Neural cell (in vitro differentiated cells): ENCODE measurements at regions not wholly inside any gene's neighbourhood (a gene's known extent, or its start where the extent isn't known, plus 50 kb on each side); places are given as distances from the start of the nearest gene placed in this dataset.

Experiments used
- H2AFZ ChIP-seq: fragments of 200-600, 300-800 bp; sonication (generic), shearing (Covaris generic); 2 replicates; pipeline ENCODE4 v1.6.0; 2014; ENCODE audit warnings: low read depth, mild to moderate bottlenecking, antibody characterized with exemption, low read length, moderate library complexity
- H3F3A ChIP-seq: fragments of 200-600 bp; shearing (Covaris generic); 2 replicates; pipeline ENCODE4 v1.6.1; 2016; ENCODE audit warnings: mild to moderate bottlenecking, moderate library complexity, mixed read lengths, antibody characterized with exemption, low read length; ENCODE audit not compliant: insufficient read depth, poor library complexity, severe bottlenecking
- H3K27ac ChIP-seq: fragments of 200-600, 300-800 bp; sonication (generic), shearing (Covaris generic); 2 replicates; pipeline ENCODE4 v1.5.1; 2014; ENCODE audit warnings: mild to moderate bottlenecking, low read length, moderate library complexity
- H3K27me3 ChIP-seq: fragments of 300-800, 200-600 bp; sonication (generic), shearing (Covaris generic); 2 replicates; pipeline ENCODE4 v1.6.0; 2014; ENCODE audit warnings: mild to moderate bottlenecking, low read depth, low read length, moderate library complexity; ENCODE audit not compliant: insufficient read depth
- H3K36me3 ChIP-seq: fragments of 300-800, 200-600 bp; sonication (generic), shearing (Covaris generic); 2 replicates; pipeline ENCODE4 v1.5.1; 2014; ENCODE audit warnings: mild to moderate bottlenecking, antibody characterized with exemption, low read length, moderate library complexity; ENCODE audit not compliant: insufficient read depth
- H3K4me2 ChIP-seq: fragments of 300-800, 200-600 bp; sonication (generic), shearing (Covaris generic); 2 replicates; pipeline ENCODE4 v1.6.0; 2014; ENCODE audit warnings: mild to moderate bottlenecking, low read length
- H3K4me3 ChIP-seq: fragments of 300-800, 200-600 bp; sonication (generic), shearing (Covaris generic); 2 replicates; pipeline ENCODE4 v1.5.1; 2014; ENCODE audit warnings: mild to moderate bottlenecking, low read length, moderate library complexity
- H3K79me2 ChIP-seq: fragments of 200-600 bp; shearing (Covaris generic); replicated peaks from 2 replicates; pipeline ENCODE4 v1.6.0; 2014; ENCODE audit warnings: mild to moderate bottlenecking, low read length, moderate library complexity; ENCODE audit not compliant: insufficient read depth
- H3K9ac ChIP-seq: fragments of 300-800, 200-600 bp; sonication (generic), shearing (Covaris generic); 2 replicates; pipeline ENCODE4 v1.6.1; 2016; ENCODE audit warnings: mild to moderate bottlenecking, low read length, mixed read lengths
- H3K9me2 ChIP-seq: fragments of 200-600 bp; shearing (Covaris generic); 2 replicates; pipeline ENCODE4 v1.6.1; 2016; ENCODE audit warnings: mild to moderate bottlenecking, low read length, mixed read lengths; ENCODE audit not compliant: insufficient read depth
- H3K9me3 ChIP-seq: fragments of 200-600, 300-800 bp; sonication (generic), shearing (Covaris generic); 2 replicates; pipeline ENCODE4 v1.6.1; 2016; ENCODE audit warnings: mild to moderate bottlenecking, mixed run types, low read length, moderate library complexity, mixed read lengths
- H4K20me1 ChIP-seq: fragments of 200-600 bp; shearing (Covaris generic); 2 replicates; pipeline ENCODE4 v1.6.1; 2016; ENCODE audit warnings: mild to moderate bottlenecking, mixed run types; ENCODE audit not compliant: insufficient read depth
- EP300 ChIP-seq: fragments of 450-650 bp; conservative IDR thresholded peaks from 2 replicates; pipeline ENCODE4 v1.6.1; 2014; ENCODE audit warnings: antibody characterized with exemption, mild to moderate bottlenecking, moderate library complexity; ENCODE audit not compliant: poor library complexity, severe bottlenecking
- EZH2 ChIP-seq: fragments of 200-600, 300-800 bp; shearing (Covaris generic), sonication (generic); IDR thresholded peaks from 2 replicates; pipeline ENCODE4 v1.6.1; 2014; ENCODE audit warnings: antibody characterized with exemption, low read length, borderline replicate concordance, mild to moderate bottlenecking; ENCODE audit not compliant: insufficient read depth, poor library complexity, severe bottlenecking
- MXI1 ChIP-seq: fragments of 450-650 bp; conservative IDR thresholded peaks from 2 replicates; pipeline ENCODE4 v1.6.1; 2014; ENCODE audit warnings: antibody characterized with exemption, mild to moderate bottlenecking; ENCODE audit not compliant: poor library complexity, severe bottlenecking
- POLR2AphosphoS5 ChIP-seq: IDR thresholded peaks from 2 replicates; pipeline ENCODE4 v1.6.1; 2012
- RAD21 ChIP-seq: fragments of 450-650 bp; conservative IDR thresholded peaks from 2 replicates; pipeline ENCODE4 v1.6.1; 2014; ENCODE audit warnings: antibody characterized with exemption, mild to moderate bottlenecking, moderate library complexity
- REST ChIP-seq: IDR thresholded peaks from 2 replicates; pipeline ENCODE4 v1.6.1; 2012; ENCODE audit warnings: borderline replicate concordance
- SMC3 ChIP-seq: fragments of 450-650 bp; conservative IDR thresholded peaks from 2 replicates; pipeline ENCODE4 v1.6.1; 2014; ENCODE audit warnings: antibody characterized with exemption, mild to moderate bottlenecking, moderate library complexity; ENCODE audit not compliant: poor library complexity
- TAF1 ChIP-seq: IDR thresholded peaks from 2 replicates; pipeline ENCODE4 v1.6.1; 2012; ENCODE audit warnings: low read depth
- TF ChIP-seq, protein P1 (sequence below): fragments of 450-650 bp; IDR thresholded peaks from 2 replicates; pipeline ENCODE4 v1.5.1; 2014; ENCODE audit warnings: antibody characterized with exemption, mild to moderate bottlenecking, moderate library complexity; ENCODE audit not compliant: poor library complexity, severe bottlenecking

- H3K9ac ChIP-seq: no peak overlapping the region
- H2AFZ ChIP-seq: no peak overlapping the region
- no peak overlapping the region for H3K4me2 ChIP-seq
- H3K4me3 ChIP-seq: no peak overlapping the region
- no peaks in the 10 kb centered on the region for H3K79me2 ChIP-seq
- H3K9me3 ChIP-seq: no peaks in the 10 kb centered on the region
- no peaks in the 10 kb centered on the region for H3K36me3 ChIP-seq
- no peaks in the 10 kb centered on the region for H4K20me1 ChIP-seq
- H3K27ac ChIP-seq: no peak overlapping the region
- TF ChIP-seq MXI1 (no peak), EZH2 (no peak), EP300 (no peak)
- H3F3A ChIP-seq: no peaks in the 10 kb centered on the region
- H3K9me2 ChIP-seq: no peaks in the 10 kb centered on the region
- no peaks in the 10 kb centered on the region for H3K27me3 ChIP-seq
Measured at GRCh38 chr9:108136656-108137055, 647.1 kb upstream of the KLF4 start.

- Histone ChIP-seq H3K27me3 (no peaks in the 10 kb centered on the region), H3K9me3 (no peaks in the 10 kb centered on the region), H3K36me3 (no peaks in the 10 kb centered on the region), H3F3A (no peaks in the 10 kb centered on the region), H3K4me2 (no peak overlapping the region), H4K20me1 (no peaks in the 10 kb centered on the region), H3K9ac (no peak overlapping the region), H3K27ac (no peak overlapping the region), H3K9me2 (no peaks in the 10 kb centered on the region), H2AFZ (no peak overlapping the region), H3K4me3 (no peak overlapping the region), H3K79me2 (no peaks in the 10 kb centered on the region)
- TF ChIP-seq POLR2AphosphoS5 (no peak), RAD21 (no peak), SMC3 (no peak), TAF1 (no peak), EZH2 (no peak)
- TF ChIP-seq, protein P1, sequence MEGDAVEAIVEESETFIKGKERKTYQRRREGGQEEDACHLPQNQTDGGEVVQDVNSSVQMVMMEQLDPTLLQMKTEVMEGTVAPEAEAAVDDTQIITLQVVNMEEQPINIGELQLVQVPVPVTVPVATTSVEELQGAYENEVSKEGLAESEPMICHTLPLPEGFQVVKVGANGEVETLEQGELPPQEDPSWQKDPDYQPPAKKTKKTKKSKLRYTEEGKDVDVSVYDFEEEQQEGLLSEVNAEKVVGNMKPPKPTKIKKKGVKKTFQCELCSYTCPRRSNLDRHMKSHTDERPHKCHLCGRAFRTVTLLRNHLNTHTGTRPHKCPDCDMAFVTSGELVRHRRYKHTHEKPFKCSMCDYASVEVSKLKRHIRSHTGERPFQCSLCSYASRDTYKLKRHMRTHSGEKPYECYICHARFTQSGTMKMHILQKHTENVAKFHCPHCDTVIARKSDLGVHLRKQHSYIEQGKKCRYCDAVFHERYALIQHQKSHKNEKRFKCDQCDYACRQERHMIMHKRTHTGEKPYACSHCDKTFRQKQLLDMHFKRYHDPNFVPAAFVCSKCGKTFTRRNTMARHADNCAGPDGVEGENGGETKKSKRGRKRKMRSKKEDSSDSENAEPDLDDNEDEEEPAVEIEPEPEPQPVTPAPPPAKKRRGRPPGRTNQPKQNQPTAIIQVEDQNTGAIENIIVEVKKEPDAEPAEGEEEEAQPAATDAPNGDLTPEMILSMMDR: no peak
Measured at GRCh38 chr9:108134486-108135128, 645.0 kb upstream of the KLF4 start.

GRCh38 chr9:108133680-108134079 lies 644.1 kb upstream of the KLF4 start:
- Histone ChIP-seq H3K4me3 (no peak overlapping the region), H3K9me2 (no peaks in the 10 kb centered on the region), H3K4me2 (no peak overlapping the region), H3K9me3 (no peaks in the 10 kb centered on the region), H2AFZ (no peak overlapping the region), H3K27ac (no peak overlapping the region), H4K20me1 (no peaks in the 10 kb centered on the region), H3K36me3 (no peaks in the 10 kb centered on the region), H3K27me3 (no peaks in the 10 kb centered on the region), H3K9ac (no peak overlapping the region), H3F3A (no peaks in the 10 kb centered on the region), H3K79me2 (no peaks in the 10 kb centered on the region)
- TF ChIP-seq RAD21: no peak
- TF ChIP-seq EZH2: no peak
- TF ChIP-seq, protein P1: no peak
- TF ChIP-seq SMC3: no peak
- TF ChIP-seq REST: no peak
- no peak for TF ChIP-seq POLR2AphosphoS5
- TF ChIP-seq EP300: no peak
